Stimulated activated CD8-positive, alpha-beta memory T cell treated with anti-CD3 and anti-CD28 coated beads, Interleukin-15, amount 100 ng/mL, for 24 hours (primary cell): ENCODE measurements at regions not wholly inside any gene's neighbourhood (a gene's known extent, or its start where the extent isn't known, plus 50 kb on each side); places are given as distances from the start of the nearest gene placed in this dataset.

Experiments
- DNase-seq: peaks from one replicate; pipeline ENCODE4 v3.0.0-alpha.2; 2020; ENCODE audit warnings: low read depth

- DNase-seq, result no peak
Measured at GRCh38 chr5:165834891-165835290, 2329.5 kb downstream of the MAT2B start.

- no peak for DNase-seq
Measured at GRCh38 chr5:165836046-165836445, 2330.6 kb downstream of the MAT2B start.

DNA sequence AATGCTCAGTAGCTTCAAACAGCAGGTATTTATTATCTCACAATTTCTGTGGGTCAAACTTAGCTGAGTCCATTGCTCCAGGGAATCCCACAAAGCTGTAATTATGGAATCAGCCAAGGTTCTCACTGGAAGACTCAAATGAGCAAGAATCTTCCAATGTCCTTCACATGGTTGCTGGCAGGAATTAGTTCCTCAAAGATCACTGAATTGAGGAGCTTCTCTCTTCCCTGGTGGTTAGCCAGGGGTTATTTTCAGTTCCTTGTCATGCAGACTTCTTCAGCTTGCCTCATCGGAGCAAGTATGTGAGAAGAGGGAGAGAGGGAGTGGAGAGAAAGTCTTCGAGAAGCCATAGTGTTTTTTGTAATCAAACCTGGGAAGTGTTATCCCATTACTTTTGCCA, 2331.9 kb downstream of the MAT2B start:
- no peak for DNase-seq

DNA sequence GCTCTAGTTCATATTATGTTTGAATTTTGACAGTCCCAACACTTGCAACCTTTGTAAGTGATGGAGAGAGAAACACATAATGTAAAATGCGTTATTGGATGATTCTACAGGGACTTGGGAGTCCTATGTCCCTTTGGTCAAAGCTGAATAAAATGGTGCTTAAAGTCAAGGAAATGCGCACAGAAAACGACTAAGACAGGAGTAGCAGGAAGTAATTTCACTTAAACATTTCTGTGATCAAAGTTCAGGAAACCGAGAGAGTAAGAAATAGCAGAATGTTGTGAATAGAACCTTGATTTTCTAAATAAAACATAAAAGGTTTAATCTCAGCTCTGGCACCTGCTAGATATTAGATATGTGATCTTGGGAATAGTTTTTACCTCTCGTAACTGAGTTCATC, 2339.2 kb downstream of the MAT2B start:
- DNase-seq, result no peak

GRCh38 chr5:165858118-165858517, 2352.7 kb downstream of the MAT2B start:
- DNase-seq, result no peak

DNA sequence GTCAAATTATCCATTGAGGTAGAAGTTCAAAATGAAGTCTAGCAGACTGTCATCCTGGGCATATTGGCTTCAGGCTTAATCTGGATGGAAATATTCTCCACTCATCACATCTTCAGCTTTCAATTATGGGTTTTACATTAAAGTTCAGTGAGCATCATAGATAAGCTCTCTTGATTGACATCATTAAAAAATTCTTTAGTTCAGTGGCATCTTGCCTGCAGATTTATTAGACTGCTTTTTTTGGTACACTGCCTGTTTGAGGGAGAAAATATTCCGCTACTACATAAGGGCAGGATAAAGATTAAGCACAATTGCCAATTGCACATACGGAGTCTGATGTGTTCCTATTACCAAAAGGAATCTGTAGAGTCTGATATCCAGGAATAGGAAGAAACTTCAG, 2353.8 kb downstream of the MAT2B start:
- no peak for DNase-seq

DNA sequence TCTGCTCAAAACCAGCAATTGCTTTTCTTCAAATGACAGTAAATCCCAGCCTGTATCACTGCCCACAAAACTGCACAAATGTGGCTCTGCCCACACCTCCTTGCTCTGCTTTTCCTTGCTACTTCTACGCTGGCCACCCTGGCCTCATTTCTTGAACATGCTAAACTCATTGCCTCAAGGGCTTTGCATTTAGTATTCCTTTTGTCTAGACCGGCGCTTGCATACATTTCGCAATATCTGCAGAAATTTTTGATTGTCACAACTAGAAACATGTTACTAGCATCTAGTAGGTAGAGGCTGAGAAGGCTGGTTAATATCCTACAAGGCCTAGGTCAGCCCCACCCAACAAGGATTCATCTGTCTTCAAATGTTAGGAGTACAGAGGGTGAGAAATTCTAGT, 2357.8 kb downstream of the MAT2B start:
- DNase-seq, result no peak

GRCh38 chr5:165871291-165871690, 2365.9 kb downstream of the MAT2B start:
- DNase-seq, result no peak

DNA sequence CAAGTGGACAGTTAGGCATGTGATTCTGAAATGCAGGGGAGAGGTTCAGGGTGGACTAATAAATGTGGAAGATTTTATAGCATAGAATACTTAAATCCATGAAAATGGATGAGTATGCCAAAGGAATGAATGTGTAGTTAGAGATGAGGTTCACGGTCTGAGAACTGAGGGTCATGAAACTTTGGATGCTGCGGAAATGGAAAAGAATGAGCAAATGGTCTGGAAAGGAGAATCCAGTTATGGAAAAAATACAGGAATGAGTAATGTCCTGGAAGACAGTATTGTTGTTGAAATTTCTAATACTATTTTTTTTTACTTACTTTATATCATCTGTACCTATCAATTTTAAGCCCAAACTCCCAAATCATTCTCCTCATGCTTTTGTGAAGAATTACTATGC, 2369.4 kb downstream of the MAT2B start:
- DNase-seq, result no peak

DNA sequence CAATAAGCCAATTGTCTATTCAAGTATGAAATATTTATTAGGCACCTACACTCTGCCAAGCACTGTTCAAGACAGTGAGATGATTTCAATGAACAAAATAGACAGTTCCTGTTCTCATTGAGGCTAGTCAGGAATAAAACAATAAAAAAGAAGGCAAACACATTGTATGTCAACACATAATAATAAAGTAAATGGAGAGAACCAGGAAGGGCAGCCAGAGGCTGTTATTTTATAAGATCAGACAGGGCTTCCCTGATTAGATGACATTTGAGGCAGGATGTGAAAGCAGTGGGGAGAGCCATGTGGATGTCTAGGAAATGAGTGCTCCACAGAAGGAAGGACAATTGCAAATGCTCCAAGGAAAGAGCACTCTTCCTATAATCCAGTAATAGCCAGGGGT, 2371.1 kb downstream of the MAT2B start:
- DNase-seq, result no peak

DNA sequence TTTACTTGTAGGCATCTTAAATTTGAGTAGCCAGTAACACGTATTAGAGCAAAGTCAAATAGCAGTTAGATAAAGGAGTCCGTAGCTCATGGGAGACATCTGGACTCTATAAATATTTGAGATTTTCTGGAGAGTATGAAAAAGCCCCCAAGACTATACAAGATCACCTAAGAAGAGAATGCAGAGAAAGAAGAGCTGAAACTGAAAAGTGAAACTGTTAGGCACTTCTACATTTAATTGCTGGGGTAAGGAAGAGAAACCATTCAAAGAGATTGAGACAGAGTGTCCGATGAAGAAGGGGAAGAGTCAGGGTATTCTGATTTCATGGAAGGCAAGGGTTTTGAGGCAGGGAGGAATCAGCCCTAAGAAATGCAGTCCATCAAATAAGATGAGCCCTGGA, 2372.1 kb downstream of the MAT2B start:
- no peak for DNase-seq

- no peak for DNase-seq
Measured at GRCh38 chr5:165881259-165881658, 2375.8 kb downstream of the MAT2B start.

DNA sequence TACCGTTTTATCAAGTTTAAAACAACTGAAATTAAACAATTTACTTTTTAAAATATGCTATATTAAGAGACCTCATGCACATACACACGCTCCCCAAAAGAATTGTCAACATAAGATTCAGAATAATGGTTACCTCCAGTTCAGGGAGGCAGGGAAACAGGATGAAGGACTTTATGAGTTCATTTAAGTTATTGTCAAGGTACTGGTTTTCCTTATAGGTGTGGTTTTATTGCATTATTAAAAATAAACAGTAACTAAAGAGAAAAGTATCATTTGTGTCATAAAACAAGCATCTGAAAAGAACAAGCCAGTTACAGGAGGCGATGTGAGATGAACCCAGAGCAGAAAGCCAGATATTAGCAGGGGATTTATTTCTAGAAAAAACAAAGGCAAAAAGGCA, 2376.7 kb downstream of the MAT2B start:
- no peak for DNase-seq

DNA sequence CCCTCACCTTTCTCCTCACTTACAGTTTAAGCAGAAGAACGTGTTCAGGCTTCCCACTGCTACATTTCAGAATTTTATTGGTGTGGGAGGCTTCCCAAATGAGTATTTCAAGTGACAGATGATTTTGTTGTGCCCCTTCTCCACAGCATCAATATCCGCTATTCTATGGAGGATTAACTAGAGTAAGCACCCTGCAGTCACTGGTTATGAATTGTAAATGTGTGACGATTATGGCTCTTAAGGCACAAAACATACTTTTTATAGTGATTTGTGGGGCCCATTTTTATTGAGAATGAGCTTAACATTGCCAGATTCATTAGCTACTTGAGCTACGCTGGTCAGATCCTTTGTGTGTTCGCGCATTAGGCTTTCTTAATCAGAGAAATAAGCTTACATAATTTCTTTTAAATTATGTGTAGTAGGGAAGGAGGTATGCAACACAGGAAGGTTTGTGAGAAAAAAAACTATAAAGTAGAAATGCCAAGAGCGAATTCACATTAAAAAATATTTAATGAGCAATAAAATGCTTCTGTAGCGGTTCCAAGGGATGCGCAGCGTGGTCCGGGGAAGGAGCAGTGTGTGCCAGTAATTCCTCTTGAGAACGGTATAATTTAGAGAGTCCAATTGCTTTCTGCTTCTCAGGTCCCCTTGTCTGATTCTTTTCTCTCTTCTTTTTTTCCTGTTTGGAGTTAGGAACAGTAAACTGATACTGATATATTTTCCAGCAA, 2380.4 kb downstream of the MAT2B start:
- DNase-seq, result no peak

DNA sequence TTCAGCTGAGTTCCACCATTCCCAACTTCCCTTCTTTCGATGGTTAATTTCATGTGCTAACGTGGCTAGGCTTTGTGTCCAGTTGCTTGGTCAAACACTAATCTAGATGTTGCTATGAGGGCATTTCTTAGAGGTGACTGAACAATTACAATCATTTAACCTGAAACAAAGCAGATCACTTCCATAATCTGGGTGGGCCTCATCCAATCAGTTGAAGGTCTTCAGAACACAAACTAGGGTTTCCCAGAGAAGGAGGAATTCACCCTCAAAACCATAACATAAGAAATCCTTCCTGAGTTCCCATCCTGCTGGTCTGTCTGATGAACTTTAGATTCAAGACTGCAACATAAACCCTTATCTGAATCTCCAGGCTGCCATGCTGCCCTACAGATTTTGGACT, 2381.7 kb downstream of the MAT2B start:
- no peak for DNase-seq

- DNase-seq, result no peak
Measured at GRCh38 chr5:165892383-165892782, 2387.0 kb downstream of the MAT2B start.

GRCh38 chr5:165894916-165895315, 2389.5 kb downstream of the MAT2B start:
- no peak for DNase-seq

DNA sequence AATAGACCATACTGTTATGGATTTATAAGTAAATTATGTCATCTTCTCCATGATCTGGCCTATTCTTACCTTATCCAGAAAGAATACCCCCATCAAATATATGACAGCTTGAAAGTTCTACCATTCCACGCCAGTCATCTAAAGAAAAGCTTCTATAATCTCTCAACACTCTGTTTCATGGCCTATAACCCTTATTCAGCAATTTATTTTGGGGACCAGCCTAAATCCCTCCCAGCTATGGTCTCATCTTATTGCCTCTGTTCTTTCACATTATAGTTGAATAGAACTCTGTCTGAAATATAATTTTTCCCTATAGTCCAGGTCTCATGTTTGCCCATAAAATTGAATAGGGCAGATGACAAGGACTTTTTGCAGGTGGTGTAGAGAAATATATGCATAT, 2387.6 kb upstream of the WWC1 start:
- no peak for DNase-seq

DNA sequence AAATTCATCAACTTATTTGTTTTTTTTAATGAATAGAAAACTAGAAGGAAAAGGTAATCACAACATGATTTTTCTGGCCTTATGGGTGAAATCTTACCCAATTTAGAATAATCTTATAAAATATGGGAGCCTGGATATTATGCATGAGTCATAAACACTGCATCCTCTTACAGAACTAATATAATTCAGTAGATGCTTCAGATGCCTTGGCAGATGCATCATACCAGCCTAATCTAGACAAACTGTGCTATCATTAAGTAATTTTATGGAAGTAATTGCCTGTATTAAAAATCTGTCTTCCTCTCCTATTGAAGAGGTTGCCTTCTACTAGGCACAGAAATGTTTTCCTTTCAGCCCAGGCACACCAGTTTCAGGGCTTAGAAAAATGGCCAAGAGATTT, 2384.6 kb upstream of the WWC1 start:
- no peak for DNase-seq

GRCh38 chr5:165913059-165913458, 2378.4 kb upstream of the WWC1 start:
- no peak for DNase-seq

- DNase-seq, result no peak
Measured at GRCh38 chr5:165914456-165914855, 2377.0 kb upstream of the WWC1 start.

DNA sequence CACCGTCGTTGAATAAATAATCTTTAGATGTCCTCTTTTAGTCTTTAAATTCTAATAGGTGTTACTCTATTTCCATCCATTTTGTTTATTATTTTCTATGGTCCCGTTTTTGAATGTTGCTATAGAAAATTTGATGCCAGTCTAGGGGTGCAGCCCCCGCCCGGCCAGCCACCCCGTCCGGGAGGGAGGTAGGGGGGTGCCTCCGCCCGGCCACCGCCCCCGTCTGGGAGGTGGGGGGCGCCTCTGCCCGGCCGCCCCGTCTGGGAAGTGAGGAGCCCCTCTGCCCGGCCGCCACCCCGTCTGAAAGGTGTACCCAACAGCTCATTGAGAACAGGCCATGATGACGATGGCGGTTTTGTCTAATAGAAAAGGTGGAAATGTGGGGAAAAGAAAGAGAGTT, 2372.2 kb upstream of the WWC1 start:
- DNase-seq, result no peak

DNA sequence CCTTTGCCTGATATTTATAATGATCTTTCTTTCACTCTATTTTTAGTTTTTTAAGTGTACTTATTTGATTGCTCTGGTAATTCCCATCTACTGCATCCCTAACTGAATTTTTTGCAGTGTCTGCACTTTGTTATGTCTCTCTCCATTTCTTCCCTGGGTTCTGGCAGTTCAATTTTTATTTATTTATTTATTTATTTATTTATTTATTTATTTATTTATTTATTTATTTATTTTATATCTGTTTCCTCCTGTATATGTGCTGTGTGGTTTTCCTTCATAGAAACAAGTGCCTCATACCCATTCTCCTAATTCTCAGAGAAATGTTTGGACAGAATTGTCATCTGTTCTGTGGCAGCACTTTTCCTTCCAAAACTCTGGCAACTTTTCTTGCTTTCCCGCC, 2370.8 kb upstream of the WWC1 start:
- no peak for DNase-seq

DNA sequence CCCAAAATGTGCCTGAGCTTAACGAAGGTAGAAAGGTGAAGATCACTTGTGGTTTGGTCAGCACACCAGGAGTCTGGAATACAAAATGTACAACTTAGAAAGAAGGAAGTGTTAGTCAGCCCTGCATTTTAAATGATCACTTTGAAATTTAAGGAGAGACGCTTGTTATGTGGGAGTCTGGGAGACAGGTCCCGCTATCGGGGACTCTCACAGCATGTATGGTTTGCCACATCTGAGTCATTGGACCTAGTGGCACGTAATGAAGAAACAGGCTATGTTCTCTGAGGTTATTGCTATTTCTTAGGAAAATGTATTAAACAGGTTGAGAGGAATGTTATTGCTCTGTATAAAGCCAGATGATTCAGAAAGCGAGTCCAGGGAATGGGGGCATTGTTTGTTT, 2362.5 kb upstream of the WWC1 start:
- no peak for DNase-seq

DNA sequence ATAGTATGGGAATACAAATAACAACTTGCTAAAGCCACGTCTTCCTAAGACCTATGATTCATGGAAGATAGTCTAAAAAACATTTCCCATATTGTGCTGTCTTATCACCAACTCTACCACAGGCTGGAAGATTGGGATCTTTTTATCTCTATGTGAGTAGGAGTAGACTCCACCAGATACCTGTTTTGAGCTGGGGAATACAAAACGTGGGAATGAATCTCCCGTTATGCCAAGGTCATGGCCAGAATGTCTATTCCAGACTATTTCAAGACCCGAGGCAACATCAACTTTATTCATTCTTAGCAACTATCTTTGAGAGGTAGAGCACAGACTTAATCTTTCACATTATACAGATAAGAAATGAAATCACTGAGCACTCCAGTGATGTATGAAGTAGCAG, 2350.9 kb upstream of the WWC1 start:
- no peak for DNase-seq
